A172 (cell line): ENCODE measurements at regions not wholly inside any gene's neighbourhood (a gene's known extent, or its start where the extent isn't known, plus 50 kb on each side); places are given as distances from the start of the nearest gene placed in this dataset.

Source experiments
- DNase-seq: peaks from one replicate; pipeline ENCODE4 v3.0.0-alpha.2; 2015; ENCODE audit warnings: low spot score

GRCh38 chr2:180061085-180061484, 54.0 kb upstream of the CWC22 start:
- no peak for DNase-seq

DNA sequence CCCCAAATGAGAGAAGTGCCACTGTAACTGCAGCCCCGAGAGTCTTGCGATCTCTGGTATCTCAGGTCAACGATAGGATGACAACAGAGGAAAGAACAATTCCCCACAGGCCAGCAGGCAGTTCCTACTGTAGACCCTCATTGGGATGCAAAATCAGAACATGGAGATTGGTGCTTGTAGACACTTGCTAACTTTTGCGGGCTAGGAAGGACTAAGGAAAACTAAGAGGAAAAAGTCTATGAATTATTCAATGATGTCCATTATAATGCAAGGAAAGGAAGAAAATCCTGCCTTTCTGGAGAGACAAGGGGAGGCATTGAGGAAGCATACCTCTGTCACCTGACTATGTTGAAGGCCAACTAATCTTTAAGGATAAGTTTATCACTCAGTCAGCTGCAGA, 51.9 kb upstream of the CWC22 start:
- DNase-seq, result no peak

DNA sequence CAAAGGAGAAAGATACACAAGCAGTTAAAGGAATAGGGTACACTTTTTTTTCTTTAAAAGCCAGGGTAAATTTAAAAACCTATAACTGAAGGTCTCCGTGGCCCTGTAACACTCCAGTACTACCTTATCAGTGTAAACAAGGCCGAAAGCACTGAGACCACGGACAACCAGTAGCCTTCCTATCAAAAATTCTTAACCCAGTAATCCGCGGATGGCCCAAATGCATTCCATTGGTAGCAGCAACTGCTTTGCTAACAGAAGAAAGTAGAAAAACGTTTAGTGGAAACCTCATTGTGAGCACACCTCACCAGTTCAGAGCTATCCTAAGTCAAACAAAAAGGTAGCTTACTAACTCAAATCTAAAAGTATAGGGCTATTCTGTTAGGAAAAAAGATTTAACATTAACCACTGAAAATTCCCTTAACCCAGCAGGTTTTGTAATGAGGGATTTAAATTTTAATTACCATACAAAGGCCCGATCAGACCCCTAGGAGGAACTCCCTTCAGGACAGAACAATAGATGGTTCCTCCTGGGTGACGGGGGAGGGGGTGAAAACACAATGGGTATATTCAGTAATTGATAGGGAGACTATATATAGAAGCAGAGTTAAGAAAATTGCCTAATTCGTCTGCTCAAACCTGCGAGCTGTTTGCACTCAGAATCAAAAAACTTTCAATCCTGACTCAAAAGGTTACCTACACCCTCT, 50.8 kb upstream of the CWC22 start:
- DNase-seq, result no peak
